ENCODE measurements at regions not wholly inside any gene's neighbourhood (a gene's known extent, or its start where the extent isn't known, plus 50 kb on each side); places are given as distances from the start of the nearest gene placed in this dataset.
"Not testable (repeated sequence)": the region's sequence is repeated elsewhere in the genome, so short reads cannot be mapped to it uniquely, and the experiment has no call there.

DNA sequence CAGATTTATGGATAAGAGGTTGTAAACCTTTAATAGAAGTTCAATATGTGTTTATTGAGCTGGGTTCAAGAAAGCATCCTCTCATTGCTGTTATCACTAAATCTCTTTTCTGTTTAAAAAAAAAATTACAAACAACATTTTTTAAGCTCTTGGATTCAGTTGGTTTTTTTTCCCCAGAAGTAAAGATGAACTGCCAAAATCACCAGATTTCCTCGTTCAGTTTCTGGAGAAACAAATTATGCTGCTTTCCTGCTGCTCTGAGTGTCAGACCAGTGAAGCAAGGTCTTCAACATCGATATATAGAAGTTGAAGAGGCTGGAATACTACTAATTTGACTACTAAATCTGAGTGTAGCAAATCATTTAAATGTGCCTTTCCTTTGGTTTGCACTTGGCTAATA lies 352.1 kb upstream of the IRAK1BP1 start:
- no peak for DNase-seq

DNA sequence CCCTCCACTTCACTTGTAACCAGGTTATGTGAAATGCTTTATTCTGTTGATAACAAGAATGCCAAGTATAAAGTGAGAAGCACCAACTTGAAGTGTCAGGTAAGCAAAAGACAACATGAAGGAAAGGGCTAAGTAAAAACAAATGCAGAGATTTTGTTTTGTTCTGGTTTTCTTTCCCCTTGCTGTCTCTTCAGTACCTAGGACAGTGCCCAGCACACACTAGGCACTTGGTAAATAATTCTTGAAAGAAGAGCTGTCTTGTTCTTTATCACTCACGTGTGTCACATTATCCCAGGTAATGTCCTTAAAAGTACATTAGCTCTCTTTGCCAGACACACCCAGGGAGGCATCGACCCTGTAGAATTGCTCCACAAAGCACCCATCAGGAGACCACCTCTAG lies 350.0 kb upstream of the IRAK1BP1 start:
- DNase-seq = no peak

DNA sequence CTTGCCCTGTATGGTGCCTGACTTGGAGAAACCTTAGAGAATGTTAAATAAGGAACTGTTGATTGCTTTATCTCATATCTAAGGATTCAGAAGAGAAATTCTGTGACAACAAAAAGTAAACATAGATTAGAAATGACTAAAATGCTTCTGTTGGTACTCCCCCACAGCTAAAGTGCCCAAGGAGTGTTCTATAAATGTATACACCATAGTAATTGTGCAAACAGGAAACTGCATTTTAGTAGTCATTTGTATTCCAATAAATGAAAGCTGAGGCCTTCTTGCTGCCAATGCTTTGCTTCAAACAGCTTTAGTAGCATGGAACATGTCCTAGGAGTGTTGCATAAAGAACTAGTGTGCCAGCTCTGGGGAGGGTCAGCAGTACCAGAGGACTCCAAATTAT lies 343.7 kb upstream of the IRAK1BP1 start:
- no peak for DNase-seq

DNA sequence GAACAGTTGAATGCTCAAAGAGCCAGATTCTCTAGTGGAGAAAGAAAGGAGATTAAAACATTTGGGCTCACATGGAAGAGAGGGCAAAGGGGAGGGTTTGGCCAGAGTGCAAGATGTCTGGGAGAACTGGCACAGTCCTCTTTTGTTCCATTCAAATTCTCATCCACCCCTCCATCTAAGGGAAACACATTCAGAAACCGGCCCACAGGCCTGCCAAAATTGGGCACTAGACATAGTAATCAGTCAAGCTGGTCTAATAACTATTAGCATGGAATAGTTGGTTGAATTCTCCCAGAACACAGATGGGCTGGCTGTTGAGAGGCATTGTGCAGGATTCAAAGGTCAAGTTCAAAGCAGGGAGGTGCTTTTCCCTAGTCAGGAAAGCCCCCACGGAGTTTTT lies 341.4 kb upstream of the IRAK1BP1 start:
- DNase-seq = no peak

DNA sequence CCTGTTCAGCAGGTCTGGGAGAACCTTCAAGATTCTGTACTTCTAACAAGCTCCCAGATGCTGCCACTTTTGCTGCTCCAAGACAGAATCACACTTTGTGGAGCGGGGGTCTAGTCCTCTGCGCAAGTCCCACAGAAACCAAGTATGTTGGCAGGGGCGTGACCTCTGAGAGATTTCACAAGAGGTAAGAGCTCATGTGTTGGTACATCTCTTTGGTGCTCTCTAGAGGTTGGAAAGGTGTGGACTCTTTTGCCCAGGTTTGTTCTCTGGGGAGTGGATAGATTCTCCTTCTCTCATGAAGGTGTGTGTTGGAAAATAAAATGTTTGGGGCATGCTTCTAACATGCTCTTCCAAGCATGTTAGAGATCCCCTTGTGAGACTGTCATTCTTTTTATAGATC lies 340.9 kb upstream of the IRAK1BP1 start:
- no peak for DNase-seq

DNA sequence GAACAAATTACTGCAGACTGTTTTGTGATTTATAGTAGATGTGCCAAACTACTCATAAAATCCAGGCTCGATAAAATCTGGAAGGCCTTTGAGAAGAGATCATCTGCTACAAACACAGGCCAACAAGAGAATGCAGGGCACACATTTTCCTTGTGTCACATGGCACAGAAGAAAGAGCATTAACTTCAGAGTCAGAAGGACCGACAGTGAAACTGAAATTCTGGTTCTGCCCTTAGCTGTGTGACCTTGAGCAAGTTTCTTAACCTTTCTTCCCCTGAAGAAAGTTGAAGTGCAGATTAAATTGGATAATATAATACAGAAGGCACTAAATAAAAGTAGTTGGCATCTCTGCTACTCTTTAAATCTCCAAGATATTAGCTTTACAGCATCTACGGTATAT lies 338.4 kb upstream of the IRAK1BP1 start:
- DNase-seq = no peak

DNA sequence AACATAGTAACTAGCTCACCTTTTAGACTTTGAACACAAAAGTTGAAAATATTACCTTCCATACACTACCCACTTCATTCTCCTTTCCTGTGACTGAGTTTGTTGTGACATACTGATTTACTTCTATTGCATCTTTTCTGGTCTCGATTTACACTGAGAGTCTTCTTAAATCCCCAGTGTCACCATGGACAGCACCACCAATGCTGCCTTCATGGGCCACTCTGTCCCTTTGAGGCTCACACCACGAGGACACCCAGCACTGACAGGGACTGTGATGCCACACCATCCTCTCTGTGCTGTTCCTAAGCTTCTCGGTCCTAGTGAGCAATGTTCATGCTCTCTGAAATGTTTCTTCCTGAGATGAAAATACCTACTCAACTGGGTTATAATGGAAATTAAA lies 337.1 kb upstream of the IRAK1BP1 start:
- no peak for DNase-seq

DNA sequence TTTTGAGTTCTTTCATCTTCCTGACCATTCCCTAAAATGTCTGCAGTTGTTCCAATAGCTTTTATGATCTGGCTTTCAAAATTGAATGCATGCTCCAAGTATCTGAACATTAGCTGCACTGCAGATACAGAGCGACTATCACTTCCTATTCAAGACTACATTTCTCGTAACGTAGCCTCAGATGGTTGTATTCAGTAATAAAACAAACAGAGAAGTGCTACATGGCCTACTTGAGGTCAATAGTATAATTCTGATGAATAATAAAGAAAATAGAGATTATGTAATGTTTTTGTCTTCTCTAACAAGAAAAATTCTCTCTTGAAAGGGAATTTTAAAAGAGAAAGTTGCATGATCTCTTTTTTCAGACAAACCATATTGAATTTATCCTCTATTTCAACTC lies 333.9 kb upstream of the IRAK1BP1 start:
- no peak for DNase-seq

DNA sequence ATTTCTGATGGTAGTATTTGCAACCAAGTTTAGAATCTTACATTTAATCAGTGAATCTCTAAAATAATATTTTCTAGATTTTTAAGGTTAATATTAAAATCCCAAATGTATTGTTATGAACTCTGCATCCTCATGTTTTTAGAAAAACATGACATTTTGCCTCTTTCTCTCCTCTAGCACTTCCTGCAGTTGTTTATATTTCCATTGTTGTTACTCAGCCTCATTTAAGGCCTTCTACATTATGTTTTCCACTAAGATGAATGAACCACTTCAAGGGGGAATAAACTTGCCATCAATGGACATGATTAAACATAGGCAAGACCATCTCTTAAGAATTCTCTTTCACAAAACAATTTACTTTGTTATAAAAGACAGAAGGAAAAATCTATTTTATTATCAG lies 333.5 kb upstream of the IRAK1BP1 start:
- DNase-seq = no peak

DNA sequence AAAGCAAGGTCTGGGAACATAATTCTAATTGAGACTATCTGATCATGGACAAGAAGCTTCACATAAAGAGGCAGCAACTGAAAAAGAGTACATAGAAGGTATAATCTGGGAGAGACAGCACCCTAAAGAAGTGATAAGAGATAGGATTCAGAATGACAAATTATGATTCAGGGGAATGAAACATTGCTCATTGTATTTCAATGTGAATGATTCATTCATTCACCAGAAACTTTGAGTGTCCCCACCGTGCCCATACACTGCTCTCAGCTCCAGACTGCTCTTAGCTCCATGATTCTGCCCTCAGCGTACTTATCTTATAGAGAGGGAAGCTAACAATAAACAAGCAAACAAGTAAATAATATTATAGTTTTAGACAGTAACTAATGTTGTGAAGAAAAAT lies 329.3 kb upstream of the IRAK1BP1 start:
- no peak for DNase-seq

DNA sequence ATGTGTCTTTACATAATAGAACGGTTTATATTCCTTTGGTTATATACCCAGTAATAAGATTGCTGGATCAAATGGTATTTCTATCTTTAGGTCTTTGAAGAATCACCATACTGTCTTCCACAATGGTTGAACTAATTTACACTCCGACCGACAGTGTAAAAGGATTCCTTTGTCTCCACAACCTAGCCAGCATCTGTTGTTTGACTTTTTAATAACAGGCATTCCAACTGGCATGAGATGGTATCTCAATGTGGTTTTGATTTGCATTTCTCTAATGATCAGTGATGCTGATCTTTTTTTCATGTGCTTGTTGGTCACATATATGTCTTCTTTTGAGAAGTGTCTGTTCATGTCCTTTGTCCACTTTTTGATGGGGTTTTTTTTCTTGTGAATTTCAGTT lies 319.7 kb upstream of the IRAK1BP1 start:
- not testable (repeated sequence) for DNase-seq

DNA sequence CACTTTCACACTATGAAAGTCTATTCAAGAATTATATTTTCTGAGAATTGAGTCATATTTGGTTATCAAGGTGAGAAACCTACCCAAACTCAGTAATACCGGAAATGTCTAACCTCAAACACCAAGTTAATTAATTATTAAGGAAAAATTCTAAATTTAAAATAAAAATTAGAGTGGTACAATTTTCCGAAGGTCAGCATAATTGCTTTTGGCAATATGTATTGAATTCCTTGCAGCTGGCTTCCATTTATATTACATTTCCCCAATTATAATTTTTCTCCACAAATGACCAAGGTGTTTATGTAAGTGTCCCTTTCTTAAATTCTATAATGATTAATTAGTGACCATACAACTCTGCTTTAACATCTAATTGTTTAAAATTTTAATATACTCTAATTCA lies 316.0 kb upstream of the IRAK1BP1 start:
- no peak for DNase-seq

DNA sequence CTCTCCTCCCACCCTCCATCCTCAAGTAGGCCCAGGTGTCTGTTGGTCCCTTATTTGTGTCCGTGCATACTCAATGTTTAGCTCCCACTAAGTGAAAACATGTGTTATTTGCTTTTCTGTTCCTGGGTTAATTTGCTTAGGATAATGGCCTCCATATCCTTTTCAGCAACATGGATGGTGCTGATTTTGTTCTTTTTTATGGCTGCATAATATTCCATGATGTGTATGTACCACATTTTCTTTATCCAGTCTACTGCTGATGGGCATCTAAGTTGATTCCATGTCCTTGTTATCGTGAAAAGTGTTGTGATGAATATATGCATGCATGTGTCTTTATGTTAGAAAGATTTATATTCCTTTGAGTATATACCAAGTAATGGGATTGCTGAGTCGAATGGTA lies 314.9 kb upstream of the IRAK1BP1 start:
- DNase-seq = no peak

DNA sequence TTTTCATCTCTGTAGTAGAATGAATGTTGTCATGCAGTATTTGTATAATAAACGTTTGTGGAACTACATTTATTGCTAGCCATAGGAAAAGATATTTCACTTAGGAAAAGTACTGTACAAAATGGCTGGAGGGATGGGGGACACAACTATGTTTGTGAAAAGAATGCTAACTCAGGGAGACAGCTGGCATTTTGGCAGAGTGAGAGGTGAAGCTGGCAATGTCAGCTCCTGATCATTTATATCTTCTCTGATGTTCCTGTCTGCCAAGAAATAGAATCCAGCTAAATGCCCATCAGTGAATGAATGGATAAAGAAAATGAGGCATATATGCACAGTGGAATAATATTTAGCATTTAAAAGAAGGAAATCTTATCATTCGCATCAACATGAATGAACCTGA lies 313.0 kb upstream of the IRAK1BP1 start:
- DNase-seq = no peak

DNA sequence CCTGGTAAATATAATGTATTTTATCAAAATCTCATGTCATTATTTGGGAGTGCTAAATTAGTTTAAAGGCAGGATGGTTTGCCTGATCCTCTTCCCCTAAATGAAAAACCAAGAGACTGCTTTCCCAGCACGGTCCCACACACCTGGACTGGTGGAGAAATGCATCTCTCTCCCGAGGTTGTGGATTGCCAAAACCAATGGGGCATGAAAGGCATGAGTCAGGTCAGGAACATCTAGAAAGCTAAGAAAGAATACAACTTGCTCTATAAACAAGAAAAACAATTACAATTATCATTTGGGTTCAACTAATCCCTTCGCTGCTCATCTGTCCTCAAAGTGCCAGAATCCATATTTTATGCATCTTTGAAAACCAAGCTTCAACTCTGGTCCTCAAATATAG lies 308.3 kb upstream of the IRAK1BP1 start:
- DNase-seq = no peak

DNA sequence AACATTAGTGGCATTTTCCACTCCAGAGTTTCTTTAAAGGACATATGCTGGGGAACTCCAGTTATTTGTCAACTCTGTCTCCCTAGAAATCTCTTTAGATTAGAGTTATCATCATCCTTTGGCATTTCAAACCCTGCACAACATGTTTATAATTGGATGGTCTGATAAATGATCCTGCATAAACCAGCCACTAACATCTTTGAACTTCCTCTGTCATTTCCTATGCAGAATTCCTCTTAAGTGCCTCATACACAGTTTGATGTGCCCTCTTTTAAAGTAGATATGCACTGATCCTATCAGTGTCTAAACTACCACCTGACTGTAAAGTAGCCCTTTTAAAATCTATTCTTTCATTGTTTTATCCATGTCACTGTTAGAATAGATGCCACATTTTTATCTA lies 306.3 kb upstream of the IRAK1BP1 start:
- DNase-seq = no peak

DNA sequence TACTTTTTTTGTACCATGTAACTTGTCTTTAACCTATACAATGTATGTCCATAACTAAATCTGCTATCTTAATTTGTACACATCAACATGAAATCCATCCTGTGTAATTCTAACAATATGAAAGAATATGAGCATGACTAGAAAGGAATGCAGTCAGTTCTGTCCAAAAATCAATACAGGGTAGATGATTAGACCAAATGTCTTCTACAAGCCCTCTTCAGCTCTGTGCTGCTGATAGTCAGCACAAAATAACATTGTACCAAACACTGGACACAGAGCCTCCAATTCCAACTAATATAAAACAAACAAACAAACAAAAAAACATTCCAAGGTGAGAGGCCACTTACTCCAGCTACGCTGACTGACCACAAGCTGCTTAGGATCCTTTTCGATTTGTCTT lies 301.4 kb upstream of the IRAK1BP1 start:
- DNase-seq = no peak

DNA sequence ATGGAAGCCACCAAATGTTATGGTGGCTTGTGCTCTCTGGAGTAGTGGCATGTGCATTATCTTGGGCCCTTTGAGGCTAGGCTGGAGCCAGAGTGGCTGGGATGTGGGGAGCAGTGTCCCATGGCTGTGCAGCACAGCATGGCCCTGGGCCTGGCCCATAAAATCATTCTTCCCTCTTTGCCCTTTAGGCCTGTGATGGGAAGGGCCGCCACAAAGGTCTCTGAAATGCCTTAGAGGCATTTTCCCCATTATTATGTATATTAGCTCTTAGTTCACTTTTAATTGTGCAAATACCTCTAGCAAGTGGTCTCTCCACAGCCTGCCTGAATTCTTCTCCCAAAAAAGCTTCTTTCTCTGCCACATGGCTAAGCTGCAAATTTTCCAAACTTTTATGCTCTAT lies 297.3 kb upstream of the IRAK1BP1 start:
- DNase-seq = no peak

DNA sequence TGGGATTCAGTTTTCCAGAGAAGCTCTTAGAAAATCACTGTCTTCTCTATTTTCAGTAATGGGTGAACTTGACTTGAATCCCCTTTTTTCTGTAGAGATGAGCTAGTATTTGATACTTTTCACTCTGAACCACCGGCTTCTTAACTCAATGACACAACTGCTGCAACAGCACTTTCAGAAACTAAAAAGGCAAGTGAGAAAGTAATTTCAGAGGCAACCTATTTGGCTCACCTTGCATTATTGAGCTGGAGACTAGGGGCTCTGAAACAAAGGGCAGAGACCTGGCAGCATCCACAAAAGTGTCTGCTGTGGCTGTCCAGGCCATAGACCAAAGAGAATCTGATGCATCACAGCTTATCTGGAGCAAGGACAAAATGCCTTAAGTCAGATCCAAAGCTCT lies 289.8 kb upstream of the IRAK1BP1 start:
- no peak for DNase-seq

DNA sequence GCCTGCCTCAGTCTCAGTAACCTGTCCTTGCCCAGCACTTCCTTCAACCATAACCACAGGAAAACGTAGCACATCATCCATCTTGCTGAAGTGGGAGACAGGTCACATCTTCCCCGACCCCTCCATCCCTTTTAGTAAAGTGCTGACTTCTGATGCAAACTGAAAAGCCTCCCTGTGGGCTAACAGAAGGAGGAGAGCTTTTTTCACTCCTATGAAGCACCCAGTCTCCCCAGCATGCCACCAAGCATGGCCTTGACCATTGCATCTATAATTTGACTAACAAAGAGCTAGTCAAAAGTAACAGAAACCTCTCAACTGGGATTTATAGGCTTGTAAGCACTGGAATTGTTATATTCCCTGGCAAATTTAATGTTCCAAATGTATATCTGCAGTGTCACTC lies 288.9 kb upstream of the IRAK1BP1 start:
- DNase-seq = no peak

DNA sequence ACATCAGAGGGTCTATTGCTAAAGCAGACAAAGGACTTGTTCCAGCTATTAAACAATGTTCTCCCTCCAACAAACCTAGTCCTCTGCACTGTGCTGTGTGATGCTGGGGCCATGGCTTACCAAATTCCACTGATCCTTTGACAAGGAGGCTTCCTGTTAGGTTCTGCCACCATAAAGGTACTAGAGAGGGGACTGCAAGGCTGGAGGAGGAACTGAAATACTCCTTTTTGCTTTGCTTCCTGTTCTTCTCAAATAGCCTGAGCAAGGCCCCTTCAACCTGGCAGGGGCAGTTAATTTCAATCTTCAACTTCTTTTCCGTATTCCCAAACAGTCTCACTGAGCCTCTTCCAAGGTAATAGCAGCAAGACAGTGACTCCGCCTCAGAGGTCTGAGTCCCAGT lies 286.4 kb upstream of the IRAK1BP1 start:
- DNase-seq = no peak

DNA sequence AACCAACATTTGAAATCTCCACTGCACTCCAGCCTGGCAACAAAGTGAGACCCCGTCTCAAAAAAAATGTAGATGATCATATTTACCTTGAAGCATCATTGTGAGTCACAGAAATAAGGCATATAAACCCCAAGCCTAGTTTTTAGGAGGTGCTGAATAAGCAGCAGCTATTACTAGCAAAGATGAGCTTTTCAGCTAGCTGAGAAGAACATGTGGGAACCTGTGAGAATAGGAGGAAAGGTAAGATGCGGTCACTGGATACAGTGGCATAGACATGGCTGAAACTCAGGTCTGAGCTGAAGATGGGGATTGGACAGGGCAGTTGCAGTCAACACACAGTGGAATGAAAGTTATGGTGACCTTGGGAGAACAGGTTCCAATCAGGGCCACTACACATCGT lies 284.3 kb upstream of the IRAK1BP1 start:
- DNase-seq = no peak

DNA sequence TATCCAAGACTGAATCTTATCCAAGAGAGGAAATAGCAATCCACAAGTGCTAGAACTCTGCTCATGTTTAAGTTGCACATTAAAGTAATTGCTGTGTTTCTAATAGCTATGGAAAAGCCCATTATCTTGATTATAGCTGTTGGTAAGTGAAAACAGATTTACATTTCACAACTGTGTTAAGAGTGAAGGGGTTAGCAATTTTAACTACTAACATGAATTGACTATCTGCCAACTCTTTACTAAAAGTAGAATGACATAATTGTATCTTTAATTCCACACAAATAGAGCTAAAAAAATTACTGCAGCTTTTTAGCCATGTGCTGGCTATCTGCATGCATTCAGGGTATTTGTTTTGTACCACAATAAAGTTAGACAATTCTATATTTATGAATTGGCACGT lies 277.9 kb upstream of the IRAK1BP1 start:
- DNase-seq = no peak

DNA sequence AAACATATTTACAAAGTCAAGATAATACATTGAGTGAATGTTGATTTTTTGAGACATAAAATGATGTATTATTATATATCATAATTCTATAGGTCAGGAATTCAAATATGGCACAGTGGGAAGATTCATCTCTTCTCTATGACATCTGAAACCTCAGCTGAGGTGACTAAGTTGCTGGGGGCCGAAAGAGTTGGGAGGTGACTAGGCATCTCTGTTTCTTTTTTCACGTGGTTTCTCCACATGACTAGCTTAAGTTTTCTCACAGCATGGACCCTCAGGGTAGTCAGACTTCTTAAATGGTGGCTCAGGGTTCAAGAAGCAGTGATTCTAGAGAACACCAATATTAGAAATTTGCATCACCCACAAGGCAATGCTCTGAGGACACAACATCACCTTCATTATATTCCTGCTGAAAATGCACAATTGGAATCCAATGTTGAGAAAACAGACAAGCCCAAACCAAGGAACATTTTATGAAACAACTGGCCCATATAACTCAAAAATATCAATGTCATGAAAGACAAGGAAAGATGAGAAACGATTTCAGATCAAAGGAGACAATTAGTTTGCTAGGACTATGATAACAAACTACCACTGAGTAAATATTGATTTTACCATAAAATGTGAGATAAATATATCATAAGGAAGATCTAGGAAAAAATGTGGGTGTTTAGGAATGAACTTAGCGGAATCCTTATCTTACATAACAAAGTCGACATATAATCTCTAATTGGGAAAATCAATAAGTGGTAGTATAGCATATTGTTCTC lies 273.3 kb upstream of the IRAK1BP1 start:
- DNase-seq = no peak

DNA sequence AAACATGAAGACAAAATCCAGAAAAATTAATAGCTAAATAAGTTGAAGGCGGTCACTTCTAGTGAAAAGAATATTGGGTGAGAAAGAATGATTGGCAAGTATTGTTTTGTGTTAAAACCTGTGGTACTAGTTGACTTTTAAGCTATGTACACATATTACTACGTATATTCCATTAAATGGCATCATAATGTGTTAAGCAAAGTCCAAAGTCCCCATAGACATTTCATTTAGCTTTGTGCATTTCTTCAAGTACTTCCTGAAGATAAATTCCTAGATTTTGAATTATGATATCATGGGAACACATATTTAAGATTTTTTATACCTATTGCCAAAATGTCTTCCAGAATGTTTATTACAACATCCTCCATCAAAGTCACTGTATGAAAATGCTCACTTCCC lies 272.7 kb upstream of the IRAK1BP1 start:
- DNase-seq = no peak

DNA sequence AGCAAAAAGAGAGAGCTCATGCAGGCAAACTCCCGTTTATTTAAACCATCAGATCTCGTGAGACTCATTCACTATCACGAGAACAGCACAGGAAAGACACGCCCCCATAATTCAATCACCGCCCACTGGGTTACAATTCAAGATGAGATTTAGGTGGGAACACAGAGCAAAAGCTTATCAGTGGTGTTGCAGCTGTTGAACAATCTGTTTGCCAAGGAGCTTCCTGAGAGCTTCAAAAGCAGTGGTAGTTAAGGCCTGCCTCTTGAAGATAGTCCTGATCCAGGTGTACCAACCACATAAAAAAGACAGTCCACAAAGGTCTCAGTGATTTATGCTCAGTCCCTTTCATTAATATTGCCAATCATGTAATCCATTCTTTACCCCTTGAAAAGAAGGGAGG lies 269.4 kb upstream of the IRAK1BP1 start:
- DNase-seq = no peak
